GM12878 (cell line): ENCODE measurements at regions not wholly inside any gene's neighbourhood (a gene's known extent, or its start where the extent isn't known, plus 50 kb on each side); places are given as distances from the start of the nearest gene placed in this dataset.

Source experiments
- ATAC-seq: fragments of 200-7000 bp; cut with Tn5 transposase; 3 replicates; pipeline ENCODE4 v1.9.1; 2020; ENCODE audit warnings: mild to moderate bottlenecking, moderate library complexity
- BruUV-seq: library from RNA; stranded (reverse); fragments of 400-500 nt; replicated peaks from 2 replicates; lab custom pipeline; 2021; lab: Mats Ljungman, UMichigan
- CTCF ChIA-PET: fragments of 300-600 bp; sonication (Branson Sonifier 250); formaldehyde crosslinking; extraction: SDS; loops from one replicate; lab custom pipeline; 2021; ENCODE audit warnings: inconsistent platforms; lab: Yijun Ruan, JAX
- POLR2A ChIA-PET: fragments of 350-600 bp; formaldehyde crosslinking; extraction: SDS; loops from one replicate; lab custom pipeline; 2021; ENCODE audit warnings: inconsistent platforms; lab: Charles Lee
- RAD21 ChIA-PET: fragments of 300-600 bp; sonication (Branson Sonifier 250); formaldehyde crosslinking; loops from one replicate; lab custom pipeline; 2023; ENCODE audit warnings: antibody characterized with exemption; ENCODE audit not compliant: unreplicated experiment; lab: Charles Lee
- SMC1A ChIA-PET: fragments of 300-600 bp; sonication (Branson Sonifier 250); formaldehyde crosslinking; loops from one replicate; lab custom pipeline; 2023; ENCODE audit not compliant: unreplicated experiment, uncharacterized antibody; lab: Charles Lee
- DNase-seq: peaks from one replicate; pipeline ENCODE4 v3.0.0-alpha.2; 2011; ENCODE audit warnings: low read depth, low spot score
- FAIRE-seq: peaks from 3 replicates; lab custom pipeline; 2011; peaks lifted over from hg19 to GRCh38; lab: Jason Lieb, UNC
- H2AFZ ChIP-seq: 2 replicates; pipeline ENCODE4 v1.6.0; 2011; ENCODE audit warnings: low read depth, low read length, control low read depth; ENCODE audit not compliant: control insufficient read depth
- H3K27ac ChIP-seq: 2 replicates; pipeline ENCODE4 v1.5.1; 2011; ENCODE audit warnings: control low read depth; ENCODE audit not compliant: control insufficient read depth, insufficient read depth
- H3K27me3 ChIP-seq, 2 experiments: replicated peaks in 1 of 2; 2 replicates each; pipeline versions ENCODE4 v1.6.0 to v1.6.1; 2011; ENCODE audit warnings: low read length in 1 of 2; ENCODE audit not compliant: control insufficient read depth in 2 of 2, insufficient read depth in 2 of 2
- H3K36me3 ChIP-seq, 2 experiments: 2 replicates each; pipeline ENCODE4 v1.5.1; 2011; ENCODE audit warnings: low read length in 1 of 2; ENCODE audit not compliant: control insufficient read depth in 2 of 2, insufficient read depth in 2 of 2
- H3K4me1 ChIP-seq: 2 replicates; pipeline ENCODE4 v1.6.1; 2011; ENCODE audit warnings: mild to moderate bottlenecking, low read length, moderate library complexity, mixed read lengths; ENCODE audit not compliant: control insufficient read depth, insufficient read depth
- H3K4me2 ChIP-seq: 2 replicates; pipeline ENCODE4 v1.6.0; 2011; ENCODE audit warnings: control low read depth; ENCODE audit not compliant: control insufficient read depth, insufficient read depth
- H3K4me3 ChIP-seq: fragments of 200-600 bp; sonication (generic); 2 replicates; pipeline ENCODE4 v1.5.1; 2016
- H3K79me2 ChIP-seq: 2 replicates; pipeline ENCODE4 v1.6.0; 2011; ENCODE audit warnings: low read length; ENCODE audit not compliant: control insufficient read depth, insufficient read depth
- H3K9ac ChIP-seq: 2 replicates; pipeline ENCODE4 v1.8.0; 2011; ENCODE audit warnings: low read length, control low read depth, mixed read lengths; ENCODE audit not compliant: control insufficient read depth, insufficient read depth
- H3K9me3 ChIP-seq: replicated peaks from 3 replicates; pipeline ENCODE4 v1.5.1; 2011; ENCODE audit warnings: mild to moderate bottlenecking, low read length; ENCODE audit not compliant: control insufficient read depth, insufficient read depth
- H4K20me1 ChIP-seq: 2 replicates; pipeline ENCODE4 v1.6.0; 2011; ENCODE audit not compliant: control insufficient read depth, insufficient read depth
- ATF3 ChIP-seq: IDR thresholded peaks from 2 replicates; pipeline ENCODE4 v1.6.1; 2011; ENCODE audit warnings: low read depth, mild to moderate bottlenecking, low read length, moderate library complexity, borderline replicate concordance; ENCODE audit errors: extremely low read depth
- BCLAF1 ChIP-seq: fragments of 450-650 bp; IDR thresholded peaks from 2 replicates; pipeline ENCODE4 v1.6.1; 2017; ENCODE audit warnings: antibody characterized with exemption, mild to moderate bottlenecking, moderate library complexity
- CUX1 ChIP-seq: IDR thresholded peaks from 2 replicates; pipeline ENCODE4 v1.6.1; 2012; ENCODE audit warnings: improper control_type of control experiment, low read depth, low read length; ENCODE audit not compliant: insufficient replicate concordance
- IRF3 ChIP-seq: fragments of 450-650 bp; IDR thresholded peaks from 2 replicates; pipeline ENCODE4 v1.6.1; 2014; ENCODE audit warnings: mild to moderate bottlenecking
- REST ChIP-seq: IDR thresholded peaks from 2 replicates; pipeline ENCODE4 v1.6.1; 2012; ENCODE audit warnings: mild to moderate bottlenecking, low read depth, low read length
- TARDBP ChIP-seq: IDR thresholded peaks from 2 replicates; pipeline ENCODE4 v1.6.1; 2016; ENCODE audit warnings: borderline replicate concordance
- TCF7 ChIP-seq: IDR thresholded peaks from 2 replicates; pipeline ENCODE4 v1.6.1; 2014; ENCODE audit warnings: antibody characterized with exemption, borderline replicate concordance
- USF2 ChIP-seq: IDR thresholded peaks from 2 replicates; pipeline ENCODE4 v1.6.1; 2011; ENCODE audit warnings: low read depth, low read length, improper control_type of control experiment, borderline replicate concordance
- YBX1 ChIP-seq: fragments of 450-650 bp; IDR thresholded peaks from 2 replicates; pipeline ENCODE4 v1.6.1; 2016; ENCODE audit warnings: antibody characterized with exemption
- ZNF207 ChIP-seq: fragments of 450-650 bp; IDR thresholded peaks from 2 replicates; pipeline ENCODE4 v1.6.1; 2014; ENCODE audit warnings: antibody characterized with exemption, mild to moderate bottlenecking, borderline replicate concordance
- whole genome bisulfite sequencing: methylation state at CpG from one replicate; pipeline ENCODE4 v1.1.6; 2016; ENCODE audit warnings: low lambda C conversion rate; ENCODE audit not compliant: insufficient replicate concordance, insufficient coverage; ENCODE audit errors: missing lambda C conversion rate; 5-methylcytosine and 5-hydroxymethylcytosine counted together
- in situ Hi-C: fragments of 300-500 bp; cut with MboI; formaldehyde crosslinking; loops from 9 replicates; pipeline ENCODE4 v1.14.3; 2018; ENCODE audit warnings: mixed read lengths
- intact Hi-C: fragments of 100-400 bp; cut with micrococcal nuclease; formaldehyde crosslinking; loops from one replicate; pipeline ENCODE4 v1.14.2; 2022; ENCODE audit not compliant: unreplicated experiment

- Histone ChIP-seq H3K9me3 (no peaks in the 10 kb centered on the region), H3K36me3 (no peaks in the 10 kb centered on the region), H4K20me1 (no peaks in the 10 kb centered on the region), H3K4me3 (no peak overlapping the region), H3K79me2 (no peaks in the 10 kb centered on the region), H3K4me1 (no peaks in the 10 kb centered on the region), H3K4me2 (no peak overlapping the region), H3K27me3 (no peaks in the 10 kb centered on the region), H2AFZ (no peak overlapping the region), H3K9ac (no peak overlapping the region), H3K27ac (no peak overlapping the region)
- DNase-seq (no peak), ATAC-seq (no peak), FAIRE-seq (no peak)
- WGBS, result 24% methylated on average over 3 of the region's 3 CpGs
- intact Hi-C loops (no loop called here), in situ Hi-C loops (no loop called here)
- ChIA-PET CTCF (no interaction called here), SMC1A (no interaction called here), RAD21 (no interaction called here), POLR2A (no interaction called here)
- no TSS peak for BruUV-seq
- TF ChIP-seq TCF7 (no peak), ATF3 (no peak), CUX1 (no peak), REST (no peak), IRF3 (no peak), ZNF207 (no peak), YBX1 (no peak), USF2 (no peak), TARDBP (no peak), BCLAF1 (no peak)
Observed at GRCh38 chr14:42872786-42873185, 1266.1 kb downstream of the LRFN5 start.
